HG03103 (cell line): ENCODE measurements at regions not wholly inside any gene's neighbourhood (a gene's known extent, or its start where the extent isn't known, plus 50 kb on each side); places are given as distances from the start of the nearest gene placed in this dataset.

Source experiments
- ATAC-seq: cut with Tn5 transposase; IDR thresholded peaks from one replicate; pipeline ENCODE4 v1.9.1; 2021; ENCODE audit warnings: low read depth; ENCODE audit not compliant: unreplicated experiment

GRCh38 chr1:218803351-218803997, 370.2 kb upstream of the LYPLAL1 start:
- ATAC-seq = no peak

GRCh38 chr1:218804014-218804785, 369.5 kb upstream of the LYPLAL1 start:
- ATAC-seq = no peak

GRCh38 chr1:218809061-218809460, 364.6 kb upstream of the LYPLAL1 start:
- ATAC-seq = no peak

- no peak for ATAC-seq
Observed at GRCh38 chr1:218809625-218810024, 364.1 kb upstream of the LYPLAL1 start.

GRCh38 chr1:218810306-218810705, 363.4 kb upstream of the LYPLAL1 start:
- no peak for ATAC-seq

GRCh38 chr1:218811497-218811896, 362.2 kb upstream of the LYPLAL1 start:
- ATAC-seq = no peak

- ATAC-seq = no peak
Observed at GRCh38 chr1:218812360-218812759, 361.3 kb upstream of the LYPLAL1 start.

GRCh38 chr1:218813237-218813636, 360.4 kb upstream of the LYPLAL1 start:
- no peak for ATAC-seq

- ATAC-seq = no peak
Observed at GRCh38 chr1:218815076-218815475, 358.6 kb upstream of the LYPLAL1 start.

GRCh38 chr1:218817071-218817470, 356.6 kb upstream of the LYPLAL1 start:
- no peak for ATAC-seq

GRCh38 chr1:218817691-218818465, 355.8 kb upstream of the LYPLAL1 start:
- ATAC-seq = no peak

GRCh38 chr1:218823291-218823900, 350.3 kb upstream of the LYPLAL1 start:
- no peak for ATAC-seq

- ATAC-seq = no peak
Observed at GRCh38 chr1:218827486-218827885, 346.2 kb upstream of the LYPLAL1 start.

- no peak for ATAC-seq
Observed at GRCh38 chr1:218828125-218828650, 345.5 kb upstream of the LYPLAL1 start.

- ATAC-seq = no peak
Observed at GRCh38 chr1:218829097-218829496, 344.6 kb upstream of the LYPLAL1 start.

GRCh38 chr1:218835609-218836008, 338.1 kb upstream of the LYPLAL1 start:
- ATAC-seq = no peak

- no peak for ATAC-seq
Observed at GRCh38 chr1:218836264-218836663, 337.4 kb upstream of the LYPLAL1 start.

- ATAC-seq = no peak
Observed at GRCh38 chr1:218837051-218837450, 336.6 kb upstream of the LYPLAL1 start.

- ATAC-seq = no peak
Observed at GRCh38 chr1:218845589-218845988, 328.1 kb upstream of the LYPLAL1 start.

- ATAC-seq = no peak
Observed at GRCh38 chr1:218846181-218846580, 327.5 kb upstream of the LYPLAL1 start.
